Neural crest cell (in vitro differentiated cells): ENCODE measurements at regions not wholly inside any gene's neighbourhood (a gene's known extent, or its start where the extent isn't known, plus 50 kb on each side); places are given as distances from the start of the nearest gene placed in this dataset.

ENCODE experiments used
- DNase-seq: peaks from one replicate; pipeline ENCODE4 v3.0.0; 2021; ENCODE audit warnings: low read depth, mixed read lengths, low spot score
- H3K27ac Mint-ChIP-seq: one replicate; pipeline ENCODE4 v1.8.0; 2021; ENCODE audit warnings: mild to moderate bottlenecking, mixed read lengths; ENCODE audit not compliant: unreplicated experiment
- H3K27me3 Mint-ChIP-seq: 2 replicates; pipeline ENCODE4 v1.8.0; 2021; ENCODE audit warnings: low read depth, mild to moderate bottlenecking, mixed read lengths
- H3K36me3 Mint-ChIP-seq: 2 replicates; pipeline ENCODE4 v1.8.0; 2021; ENCODE audit warnings: low read depth, mild to moderate bottlenecking, mixed read lengths
- H3K4me1 Mint-ChIP-seq: 2 replicates; pipeline ENCODE4 v1.8.0; 2021; ENCODE audit warnings: mixed read lengths
- H3K4me3 Mint-ChIP-seq: one replicate; pipeline ENCODE4 v1.8.0; 2021; ENCODE audit warnings: mild to moderate bottlenecking, mixed read lengths
- H3K9me3 Mint-ChIP-seq: 2 replicates; pipeline ENCODE4 v1.8.0; 2021; ENCODE audit warnings: mixed read lengths
- TF ChIP-seq, protein P1 (sequence below): fragments of 200-600 bp; sonication (generic); conservative IDR thresholded peaks from 2 replicates; pipeline ENCODE4 v1.5.0; 2021; ENCODE audit warnings: antibody characterized with exemption, mild to moderate bottlenecking

DNA sequence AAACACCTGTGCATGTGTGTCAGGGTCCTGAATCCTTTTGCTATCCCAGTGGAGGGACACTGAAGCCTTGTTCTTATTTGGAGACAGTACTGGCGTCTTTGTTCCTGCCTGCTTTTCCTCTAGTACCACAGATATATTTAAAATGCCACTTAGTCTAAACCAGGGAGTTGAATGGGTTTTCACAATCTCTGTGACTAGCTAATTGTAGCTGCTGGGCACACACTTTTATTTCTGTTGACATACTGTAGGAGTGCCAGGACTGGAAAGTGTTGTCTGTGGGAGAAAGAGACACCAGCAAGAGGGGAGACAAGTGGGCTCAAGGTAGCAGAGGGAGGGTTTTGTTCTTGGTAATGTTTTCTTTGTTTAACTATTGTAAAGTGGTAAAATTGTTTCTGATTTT, 174.0 kb upstream of the SV2C start:
- TF ChIP-seq, protein P1, sequence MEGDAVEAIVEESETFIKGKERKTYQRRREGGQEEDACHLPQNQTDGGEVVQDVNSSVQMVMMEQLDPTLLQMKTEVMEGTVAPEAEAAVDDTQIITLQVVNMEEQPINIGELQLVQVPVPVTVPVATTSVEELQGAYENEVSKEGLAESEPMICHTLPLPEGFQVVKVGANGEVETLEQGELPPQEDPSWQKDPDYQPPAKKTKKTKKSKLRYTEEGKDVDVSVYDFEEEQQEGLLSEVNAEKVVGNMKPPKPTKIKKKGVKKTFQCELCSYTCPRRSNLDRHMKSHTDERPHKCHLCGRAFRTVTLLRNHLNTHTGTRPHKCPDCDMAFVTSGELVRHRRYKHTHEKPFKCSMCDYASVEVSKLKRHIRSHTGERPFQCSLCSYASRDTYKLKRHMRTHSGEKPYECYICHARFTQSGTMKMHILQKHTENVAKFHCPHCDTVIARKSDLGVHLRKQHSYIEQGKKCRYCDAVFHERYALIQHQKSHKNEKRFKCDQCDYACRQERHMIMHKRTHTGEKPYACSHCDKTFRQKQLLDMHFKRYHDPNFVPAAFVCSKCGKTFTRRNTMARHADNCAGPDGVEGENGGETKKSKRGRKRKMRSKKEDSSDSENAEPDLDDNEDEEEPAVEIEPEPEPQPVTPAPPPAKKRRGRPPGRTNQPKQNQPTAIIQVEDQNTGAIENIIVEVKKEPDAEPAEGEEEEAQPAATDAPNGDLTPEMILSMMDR, result no peak
- no peak for DNase-seq
- H3K36me3 Mint-ChIP-seq, result no peaks in the 10 kb centered on the region
- peaks cover 29% of the 10 kb centered on the region for H3K27me3 Mint-ChIP-seq
- H3K4me1 Mint-ChIP-seq, result no peaks in the 10 kb centered on the region
- H3K27ac Mint-ChIP-seq, result no peak overlapping the region
- H3K4me3 Mint-ChIP-seq, result no peak overlapping the region
- peaks cover 3% of the 10 kb centered on the region for H3K9me3 Mint-ChIP-seq

DNA sequence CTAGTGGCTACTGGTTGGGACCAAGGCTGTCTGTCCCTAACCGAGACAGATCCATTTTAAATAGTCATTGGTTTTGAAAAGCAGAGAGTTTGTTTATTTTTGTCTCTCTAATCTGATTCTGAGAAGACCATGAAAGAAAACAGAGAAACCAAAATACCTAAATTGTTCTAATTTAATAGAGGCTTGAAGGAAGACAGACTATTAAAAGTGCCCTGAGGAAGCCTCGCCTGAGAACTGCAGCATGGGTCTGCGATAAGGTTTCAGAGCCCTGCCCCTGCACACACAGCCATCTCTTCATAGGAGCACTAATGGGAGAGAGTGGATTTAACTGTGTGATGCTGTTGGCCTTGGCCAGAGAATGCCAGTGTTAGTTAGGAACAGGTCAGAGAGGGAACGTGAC, 175.5 kb upstream of the SV2C start:
- DNase-seq, result no peak
- no peak overlapping the region for H3K27ac Mint-ChIP-seq
- no peak overlapping the region for H3K4me3 Mint-ChIP-seq
- no peaks in the 10 kb centered on the region for H3K36me3 Mint-ChIP-seq
- no peaks in the 10 kb centered on the region for H3K4me1 Mint-ChIP-seq
- H3K9me3 Mint-ChIP-seq, result peaks cover 3% of the 10 kb centered on the region
- TF ChIP-seq, protein P1, result no peak
- peaks cover 32% of the 10 kb centered on the region for H3K27me3 Mint-ChIP-seq

DNA sequence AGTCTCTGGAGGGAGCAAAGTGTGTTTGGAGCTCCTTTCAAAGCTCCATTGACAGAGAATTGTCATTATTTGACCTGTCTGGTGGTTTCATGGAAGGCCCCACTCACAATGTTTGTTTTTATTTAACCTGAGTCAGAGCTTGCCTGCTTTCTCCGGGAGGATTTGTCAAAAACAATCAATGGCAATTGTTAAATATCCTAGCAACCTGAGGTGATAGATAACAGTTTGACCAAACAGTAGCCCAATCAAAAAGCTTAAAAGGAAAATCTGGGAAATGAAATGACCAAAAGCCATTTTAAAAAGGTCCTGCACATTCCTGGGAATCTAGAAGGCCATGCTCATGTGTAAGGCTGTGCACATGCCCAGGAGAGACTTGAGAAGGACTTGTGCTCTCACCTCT, 177.2 kb upstream of the POC5 start:
- DNase-seq, result no peak
- Mint-ChIP-seq H3K36me3 (peaks cover 6% of the 10 kb centered on the region), H3K27ac (no peak overlapping the region), H3K4me3 (no peak overlapping the region), H3K27me3 (no peaks in the 10 kb centered on the region), H3K4me1 (no peaks in the 10 kb centered on the region), H3K9me3 (peaks cover 10% of the 10 kb centered on the region)
- TF ChIP-seq, protein P1, result no peak

DNA sequence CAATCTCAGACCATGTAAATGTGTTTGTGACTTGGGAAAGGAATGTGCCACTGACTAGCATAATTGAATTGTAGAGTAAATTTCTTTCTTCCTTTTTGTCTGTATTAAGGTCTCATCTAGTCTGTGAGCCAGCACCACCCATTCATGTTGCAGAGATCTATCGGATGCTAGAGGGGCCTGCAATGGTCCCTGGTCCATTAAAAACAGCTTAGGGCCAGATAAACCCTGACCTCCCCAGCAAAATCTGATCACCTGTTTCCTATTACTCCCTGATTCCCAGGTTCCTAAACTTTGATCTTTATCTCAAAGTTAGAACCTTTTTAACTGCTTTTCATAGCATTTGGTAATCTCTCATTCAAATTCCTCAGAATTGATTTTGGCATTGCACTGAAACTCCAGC, 174.5 kb upstream of the POC5 start:
- Mint-ChIP-seq H3K4me3 (no peak overlapping the region), H3K4me1 (no peaks in the 10 kb centered on the region), H3K27ac (no peak overlapping the region), H3K27me3 (no peaks in the 10 kb centered on the region), H3K9me3 (peaks cover 12% of the 10 kb centered on the region), H3K36me3 (peaks cover 3% of the 10 kb centered on the region)
- no peak for DNase-seq
- TF ChIP-seq, protein P1, result no peak

DNA sequence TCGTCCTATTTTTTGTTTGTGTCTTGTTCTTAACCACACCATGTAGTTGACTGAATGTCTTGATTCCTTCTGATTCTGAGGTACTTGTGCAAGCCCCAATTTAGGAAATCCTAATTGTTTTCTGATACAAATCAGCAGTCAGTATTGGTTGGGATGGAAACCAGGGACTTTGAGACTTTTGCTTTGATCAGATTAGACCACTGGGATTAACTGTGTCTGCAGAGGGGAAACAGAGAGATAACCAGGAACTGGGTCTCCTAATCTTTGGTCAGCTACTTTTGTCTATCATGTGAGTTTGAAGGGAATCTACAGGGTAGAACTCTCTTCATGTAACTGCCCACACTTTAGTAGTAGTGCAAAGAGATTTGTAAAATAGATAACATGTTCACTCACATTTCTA, 173.8 kb upstream of the POC5 start:
- peaks cover 3% of the 10 kb centered on the region for H3K36me3 Mint-ChIP-seq
- TF ChIP-seq, protein P1, result no peak
- H3K27ac Mint-ChIP-seq, result no peak overlapping the region
- H3K4me1 Mint-ChIP-seq, result peaks cover 5% of the 10 kb centered on the region
- H3K9me3 Mint-ChIP-seq, result peaks cover 12% of the 10 kb centered on the region
- no peak overlapping the region for H3K4me3 Mint-ChIP-seq
- DNase-seq, result no peak
- H3K27me3 Mint-ChIP-seq, result no peaks in the 10 kb centered on the region

DNA sequence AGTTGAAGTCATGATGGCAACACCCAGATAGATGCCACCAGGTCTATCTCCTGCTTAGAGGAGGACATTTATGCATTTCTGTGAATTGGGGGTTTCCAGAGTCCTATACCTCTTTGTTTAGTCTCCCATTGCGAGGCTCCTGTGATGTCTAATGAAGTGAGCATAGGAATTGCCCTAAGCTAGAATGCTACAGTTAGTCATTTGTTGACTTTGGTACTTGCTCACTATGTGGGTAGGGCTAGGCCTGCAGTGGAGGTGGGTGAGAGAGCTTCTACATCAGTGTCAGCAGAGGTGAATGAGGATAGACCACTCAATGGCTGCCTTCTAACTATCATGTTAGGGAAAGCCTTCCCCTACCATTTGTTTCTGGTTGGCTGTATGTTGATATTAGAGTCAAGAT, 173.3 kb upstream of the POC5 start:
- no peak for DNase-seq
- Mint-ChIP-seq H3K27me3 (no peaks in the 10 kb centered on the region), H3K4me1 (peaks cover 10% of the 10 kb centered on the region), H3K4me3 (no peak overlapping the region), H3K27ac (no peak overlapping the region), H3K36me3 (peaks cover 3% of the 10 kb centered on the region), H3K9me3 (peaks cover 12% of the 10 kb centered on the region)
- TF ChIP-seq, protein P1, result no peak
